HL-60 (cell line): ENCODE measurements at regions not wholly inside any gene's neighbourhood (a gene's known extent, or its start where the extent isn't known, plus 50 kb on each side); places are given as distances from the start of the nearest gene placed in this dataset.

Experiments used
- DNase-seq, 2 experiments: peaks; one replicate each; pipeline ENCODE4 v3.0.0-alpha.2; 2010 to 2020; ENCODE audit warnings: low read depth in 1 of 2, low spot score in 1 of 2
- H3K27ac ChIP-seq: fragments of 250-450 bp; sonication (Bioruptor Pico); replicated peaks from 2 replicates; pipeline ENCODE4 v1.5.1; 2020; ENCODE audit warnings: mild to moderate bottlenecking, moderate library complexity
- H3K27me3 ChIP-seq: fragments of 250-450 bp; sonication (Bioruptor Pico); 2 replicates; pipeline ENCODE4 v1.5.1; 2021; ENCODE audit warnings: mild to moderate bottlenecking, moderate library complexity; ENCODE audit not compliant: insufficient read depth, poor library complexity, severe bottlenecking
- H3K4me3 ChIP-seq: replicated peaks from 2 replicates; pipeline ENCODE4 v1.5.1; 2011; ENCODE audit warnings: mild to moderate bottlenecking, control low read depth, low read length; ENCODE audit not compliant: insufficient read depth
- CTCF ChIP-seq: IDR thresholded peaks from one replicate; pipeline ENCODE4 v1.5.1; 2011; ENCODE audit warnings: low read length, control low read depth, inconsistent platforms; ENCODE audit not compliant: insufficient read depth
- GABPA ChIP-seq: IDR thresholded peaks from 2 replicates; pipeline ENCODE4 v1.6.1; 2012; ENCODE audit warnings: low read depth
- POLR2AphosphoS5 ChIP-seq: IDR thresholded peaks from 2 replicates; pipeline ENCODE4 v1.6.1; 2012; ENCODE audit warnings: low read depth
- SPI1 ChIP-seq: IDR thresholded peaks from 2 replicates; pipeline ENCODE4 v1.6.1; 2012; ENCODE audit warnings: low read depth, mild to moderate bottlenecking, borderline replicate concordance
- TF ChIP-seq, protein P1 (sequence below): IDR thresholded peaks from 2 replicates; pipeline ENCODE4 v1.6.1; 2012; ENCODE audit warnings: low read depth; ENCODE audit not compliant: insufficient replicate concordance

- Histone ChIP-seq H3K27ac (no peak overlapping the region), H3K4me3 (no peak overlapping the region), H3K27me3 (no peaks in the 10 kb centered on the region)
- TF ChIP-seq GABPA (no peak), SPI1 (no peak), POLR2AphosphoS5 (no peak), CTCF (no peak)
- TF ChIP-seq, protein P1, sequence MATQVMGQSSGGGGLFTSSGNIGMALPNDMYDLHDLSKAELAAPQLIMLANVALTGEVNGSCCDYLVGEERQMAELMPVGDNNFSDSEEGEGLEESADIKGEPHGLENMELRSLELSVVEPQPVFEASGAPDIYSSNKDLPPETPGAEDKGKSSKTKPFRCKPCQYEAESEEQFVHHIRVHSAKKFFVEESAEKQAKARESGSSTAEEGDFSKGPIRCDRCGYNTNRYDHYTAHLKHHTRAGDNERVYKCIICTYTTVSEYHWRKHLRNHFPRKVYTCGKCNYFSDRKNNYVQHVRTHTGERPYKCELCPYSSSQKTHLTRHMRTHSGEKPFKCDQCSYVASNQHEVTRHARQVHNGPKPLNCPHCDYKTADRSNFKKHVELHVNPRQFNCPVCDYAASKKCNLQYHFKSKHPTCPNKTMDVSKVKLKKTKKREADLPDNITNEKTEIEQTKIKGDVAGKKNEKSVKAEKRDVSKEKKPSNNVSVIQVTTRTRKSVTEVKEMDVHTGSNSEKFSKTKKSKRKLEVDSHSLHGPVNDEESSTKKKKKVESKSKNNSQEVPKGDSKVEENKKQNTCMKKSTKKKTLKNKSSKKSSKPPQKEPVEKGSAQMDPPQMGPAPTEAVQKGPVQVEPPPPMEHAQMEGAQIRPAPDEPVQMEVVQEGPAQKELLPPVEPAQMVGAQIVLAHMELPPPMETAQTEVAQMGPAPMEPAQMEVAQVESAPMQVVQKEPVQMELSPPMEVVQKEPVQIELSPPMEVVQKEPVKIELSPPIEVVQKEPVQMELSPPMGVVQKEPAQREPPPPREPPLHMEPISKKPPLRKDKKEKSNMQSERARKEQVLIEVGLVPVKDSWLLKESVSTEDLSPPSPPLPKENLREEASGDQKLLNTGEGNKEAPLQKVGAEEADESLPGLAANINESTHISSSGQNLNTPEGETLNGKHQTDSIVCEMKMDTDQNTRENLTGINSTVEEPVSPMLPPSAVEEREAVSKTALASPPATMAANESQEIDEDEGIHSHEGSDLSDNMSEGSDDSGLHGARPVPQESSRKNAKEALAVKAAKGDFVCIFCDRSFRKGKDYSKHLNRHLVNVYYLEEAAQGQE: no peak
- DNase-seq: no peak
Observed at GRCh38 chr2:236687296-236687965, 117.8 kb downstream of the ACKR3 start.

- Histone ChIP-seq H3K4me3 (no peak overlapping the region), H3K27me3 (no peaks in the 10 kb centered on the region), H3K27ac (no peak overlapping the region)
- TF ChIP-seq, protein P1: no peak
- TF ChIP-seq GABPA (no peak), POLR2AphosphoS5 (no peak), SPI1 (no peak), CTCF (no peak)
- no peak for DNase-seq
Observed at GRCh38 chr2:236688157-236688556, 118.5 kb downstream of the ACKR3 start.

GRCh38 chr2:236688563-236689392, 119.2 kb downstream of the ACKR3 start:
- Histone ChIP-seq H3K27me3 (no peaks in the 10 kb centered on the region), H3K27ac (no peak overlapping the region), H3K4me3 (no peak overlapping the region)
- no peak for TF ChIP-seq GABPA
- no peak for TF ChIP-seq CTCF
- TF ChIP-seq POLR2AphosphoS5: no peak
- no peak for TF ChIP-seq SPI1
- TF ChIP-seq, protein P1: no peak
- no peak for DNase-seq
